H1 (cell line): ENCODE measurements at regions not wholly inside any gene's neighbourhood (a gene's known extent, or its start where the extent isn't known, plus 50 kb on each side); places are given as distances from the start of the nearest gene placed in this dataset.

ENCODE experiments used
- ASH2L ChIP-seq: fragments of 200-600, 300-600 bp; sonication (generic); IDR thresholded peaks from one replicate; pipeline ENCODE4 v1.7.1; 2017; ENCODE audit warnings: low read length
- BRCA1 ChIP-seq: IDR thresholded peaks from 2 replicates; pipeline ENCODE4 v1.6.1; 2012; ENCODE audit warnings: low read depth, low read length, improper control_type of control experiment
- CBX5 ChIP-seq: fragments of 300-800, 300-1000 bp; sonication (generic); IDR thresholded peaks from 2 replicates; pipeline ENCODE4 v1.7.1; 2016; ENCODE audit warnings: antibody characterized with exemption, low read length, low read depth
- EZH2 ChIP-seq: fragments of 200-600 bp; sonication (generic); IDR thresholded peaks from 2 replicates; pipeline ENCODE4 v1.7.1; 2012; ENCODE audit warnings: low read depth, mild to moderate bottlenecking, moderate library complexity, low read length, inconsistent platforms; ENCODE audit not compliant: severe bottlenecking
- GTF2F1 ChIP-seq: IDR thresholded peaks from 2 replicates; pipeline ENCODE4 v1.6.1; 2012; ENCODE audit warnings: low read depth, low read length, improper control_type of control experiment, borderline replicate concordance
- HDAC6 ChIP-seq: IDR thresholded peaks from one replicate; pipeline ENCODE4 v1.7.1; 2012; ENCODE audit warnings: low read depth, mild to moderate bottlenecking, inconsistent platforms, low read length, moderate library complexity
- JUND ChIP-seq: IDR thresholded peaks from 2 replicates; pipeline ENCODE4 v1.6.1; 2011; ENCODE audit warnings: mild to moderate bottlenecking, improper control_type of control experiment, low read length
- KDM1A ChIP-seq: fragments of 200-600, 300-600 bp; sonication (generic); IDR thresholded peaks from 2 replicates; pipeline ENCODE4 v1.7.1; 2016; ENCODE audit warnings: mild to moderate bottlenecking, low read length, borderline replicate concordance
- MAFK ChIP-seq: IDR thresholded peaks from 2 replicates; pipeline ENCODE4 v1.6.1; 2012; ENCODE audit warnings: low read depth, mild to moderate bottlenecking, improper control_type of control experiment, low read length
- NANOG ChIP-seq: IDR thresholded peaks from 2 replicates; pipeline ENCODE4 v1.6.1; 2011; ENCODE audit warnings: low read length, low read depth, mild to moderate bottlenecking, inconsistent platforms; ENCODE audit not compliant: insufficient read depth, poor library complexity, severe bottlenecking
- POLR2A ChIP-seq, 2 experiments: IDR thresholded peaks; 1 replicate in 1 of 2; 2 replicates in 1 of 2; pipeline ENCODE4 v1.6.1; 2011; ENCODE audit warnings: low read depth in 2 of 2, low read length in 2 of 2, mild to moderate bottlenecking in 2 of 2; ENCODE audit errors: control extremely low read depth in 1 of 2
- POLR2AphosphoS5 ChIP-seq: IDR thresholded peaks from 2 replicates; pipeline ENCODE4 v1.6.1; 2011; ENCODE audit warnings: low read depth, low read length
- POU5F1 ChIP-seq: IDR thresholded peaks from 2 replicates; pipeline ENCODE4 v1.6.1; 2011; ENCODE audit warnings: low read depth, mild to moderate bottlenecking, low read length, moderate library complexity
- SAP30 ChIP-seq: fragments of 300-600 bp; sonication (generic); IDR thresholded peaks from 2 replicates; pipeline ENCODE4 v1.7.1; 2012; ENCODE audit warnings: low read length, moderate library complexity, mild to moderate bottlenecking, inconsistent platforms; ENCODE audit not compliant: insufficient read depth, insufficient replicate concordance
- SIN3A ChIP-seq, 2 experiments: IDR thresholded peaks in 1 of 2; conservative IDR thresholded peaks in 1 of 2; 2 replicates each; pipeline ENCODE4 v1.6.1; 2011 to 2012; ENCODE audit warnings: low read length in 2 of 2, improper control_type of control experiment in 1 of 2, low read depth in 1 of 2, mild to moderate bottlenecking in 1 of 2
- SIRT6 ChIP-seq: IDR thresholded peaks from one replicate; pipeline ENCODE4 v1.7.1; 2012; ENCODE audit warnings: low read length, inconsistent platforms
- SP1 ChIP-seq: IDR thresholded peaks from 2 replicates; pipeline ENCODE4 v1.6.1; 2011; ENCODE audit warnings: low read depth, low read length
- SP4 ChIP-seq: IDR thresholded peaks from 2 replicates; pipeline ENCODE4 v1.6.1; 2012; ENCODE audit warnings: low read length, inconsistent platforms
- SUZ12 ChIP-seq: fragments of 200-600 bp; sonication (generic); IDR thresholded peaks from 2 replicates; pipeline ENCODE4 v1.6.1; 2012; ENCODE audit warnings: mild to moderate bottlenecking, inconsistent platforms, low read length, moderate library complexity, mixed read lengths
- TAF7 ChIP-seq: optimal IDR thresholded peaks from 2 replicates; pipeline ENCODE3; 2011; ENCODE audit warnings: low read depth, mild to moderate bottlenecking, inconsistent platforms, low read length, moderate library complexity, borderline replicate concordance
- TBP ChIP-seq: IDR thresholded peaks from 2 replicates; pipeline ENCODE4 v1.6.1; 2011; ENCODE audit warnings: low read depth, low read length, improper control_type of control experiment
- YY1 ChIP-seq: IDR thresholded peaks from 2 replicates; pipeline ENCODE4 v1.6.1; 2011; ENCODE audit warnings: low read depth, mild to moderate bottlenecking, low read length
- TF ChIP-seq, protein P1 (sequence below): IDR thresholded peaks from 2 replicates; pipeline ENCODE4 v1.6.1; 2011; ENCODE audit warnings: low read depth, mild to moderate bottlenecking, low read length; ENCODE audit not compliant: insufficient read depth
- TF ChIP-seq, protein P2 (sequence below): IDR thresholded peaks from 2 replicates; pipeline ENCODE4 v1.6.1; 2012; ENCODE audit warnings: inconsistent platforms

GRCh38 chr12:68506619-68507018, 104.1 kb upstream of the RAP1B start (continued):
- TF ChIP-seq SIN3A (conservative IDR thresholded peaks at IDR 0.05 in 1 of 2, IDR thresholded peaks at IDR 0.05 in 1 of 2; ENCODE audit: low read depth in 1 of 2, low read length in 2 of 2) (no peak), MAFK (no peak), YY1 (no peak), SUZ12 (no peak), EZH2 (no peak), NANOG (no peak), BRCA1 (no peak), POLR2AphosphoS5 (peak; percentile 97), ASH2L (no peak), HDAC6 (no peak), SIRT6 (no peak), GTF2F1 (peak; percentile 92), TBP (peak; percentile 92), SP4 (no peak), JUND (no peak), SAP30 (no peak), KDM1A (no peak), TAF7 (peak; percentile 99), POLR2A (IDR thresholded peaks at IDR 0.05; ENCODE audit: control extremely low read depth in 1 of 2, low read depth in 2 of 2, low read length in 2 of 2) (peak; percentile 79 to 97), CBX5 (no peak), POU5F1 (no peak), SP1 (peak; percentile 47; the same call in 1 of the 2 replicates)
- TF ChIP-seq, protein P1, sequence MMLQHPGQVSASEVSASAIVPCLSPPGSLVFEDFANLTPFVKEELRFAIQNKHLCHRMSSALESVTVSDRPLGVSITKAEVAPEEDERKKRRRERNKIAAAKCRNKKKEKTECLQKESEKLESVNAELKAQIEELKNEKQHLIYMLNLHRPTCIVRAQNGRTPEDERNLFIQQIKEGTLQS = no peak
- TF ChIP-seq, protein P2, sequence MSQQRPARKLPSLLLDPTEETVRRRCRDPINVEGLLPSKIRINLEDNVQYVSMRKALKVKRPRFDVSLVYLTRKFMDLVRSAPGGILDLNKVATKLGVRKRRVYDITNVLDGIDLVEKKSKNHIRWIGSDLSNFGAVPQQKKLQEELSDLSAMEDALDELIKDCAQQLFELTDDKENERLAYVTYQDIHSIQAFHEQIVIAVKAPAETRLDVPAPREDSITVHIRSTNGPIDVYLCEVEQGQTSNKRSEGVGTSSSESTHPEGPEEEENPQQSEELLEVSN = no peak
